Hematopoietic multipotent progenitor cell treated with erythropoietin and hydrocortisone succinate and interleukin-3 and kit ligand, for 6 days (in vitro differentiated cells): ENCODE measurements at regions not wholly inside any gene's neighbourhood (a gene's known extent, or its start where the extent isn't known, plus 50 kb on each side); places are given as distances from the start of the nearest gene placed in this dataset.
"Not testable (repeated sequence)": the region's sequence is repeated elsewhere in the genome, so short reads cannot be mapped to it uniquely, and the experiment has no call there.

ENCODE experiments used
- DNase-seq: peaks from one replicate; pipeline ENCODE4 v3.0.0-alpha.2; 2015

DNA sequence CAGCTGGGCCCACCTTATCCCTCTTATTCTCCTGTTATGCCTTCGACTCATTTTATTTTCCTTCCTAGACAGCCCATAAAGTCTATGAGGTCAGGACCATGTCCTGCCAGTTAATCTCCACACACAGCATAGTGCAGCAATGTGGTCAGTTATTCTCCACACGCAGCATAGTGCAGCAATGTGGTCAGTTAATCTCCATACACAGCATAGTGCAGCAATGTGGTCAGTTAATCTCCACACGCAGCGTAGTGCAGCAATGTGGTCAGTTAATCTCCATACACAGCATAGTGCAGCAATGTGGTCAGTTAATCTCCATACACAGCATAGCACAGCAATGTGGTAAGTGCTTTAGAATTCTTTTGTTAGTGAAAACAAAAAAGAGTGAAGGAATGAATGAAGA is 77.8 kb downstream of the TEX36 start:
- DNase-seq: peak; percentile 47

DNA sequence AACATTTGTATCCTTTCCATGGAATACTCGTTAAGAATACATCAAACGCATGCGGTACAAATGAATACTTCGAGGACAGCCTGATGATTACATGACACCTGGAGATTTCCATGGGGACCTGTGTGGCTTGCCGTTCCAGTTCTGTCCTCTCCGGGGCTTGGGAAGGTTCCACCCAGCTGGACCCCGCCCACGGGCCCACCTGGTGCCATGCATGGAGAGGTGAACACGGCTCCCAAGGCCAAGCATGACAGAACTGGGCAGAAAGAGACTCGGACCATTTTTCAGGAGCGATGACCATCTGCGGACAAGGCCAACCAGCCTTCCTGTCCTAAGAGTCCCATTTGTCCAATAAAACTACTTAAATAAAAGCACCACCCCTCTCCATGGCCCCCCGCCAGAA is 80.1 kb downstream of the TEX36 start:
- no peak for DNase-seq

DNA sequence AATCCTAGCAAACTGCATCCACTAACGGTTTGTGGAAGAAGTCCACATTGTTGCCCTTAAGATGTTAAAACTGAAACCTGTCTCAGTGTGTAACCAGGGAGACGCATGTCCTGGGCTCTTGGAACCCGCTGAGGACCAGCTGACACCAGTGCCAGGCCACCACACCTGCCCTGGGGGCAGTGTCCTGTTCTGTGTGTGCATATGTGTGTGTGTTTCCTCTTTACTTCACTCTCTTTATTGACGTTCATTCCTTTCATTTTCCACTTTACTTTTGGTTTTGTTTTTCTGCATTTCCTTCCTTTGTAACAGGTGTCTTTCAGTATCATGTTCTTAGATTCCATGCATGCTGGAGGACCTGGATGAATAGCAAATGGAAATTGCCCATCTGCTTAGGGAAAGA is 83.8 kb downstream of the TEX36 start:
- DNase-seq: no peak

DNA sequence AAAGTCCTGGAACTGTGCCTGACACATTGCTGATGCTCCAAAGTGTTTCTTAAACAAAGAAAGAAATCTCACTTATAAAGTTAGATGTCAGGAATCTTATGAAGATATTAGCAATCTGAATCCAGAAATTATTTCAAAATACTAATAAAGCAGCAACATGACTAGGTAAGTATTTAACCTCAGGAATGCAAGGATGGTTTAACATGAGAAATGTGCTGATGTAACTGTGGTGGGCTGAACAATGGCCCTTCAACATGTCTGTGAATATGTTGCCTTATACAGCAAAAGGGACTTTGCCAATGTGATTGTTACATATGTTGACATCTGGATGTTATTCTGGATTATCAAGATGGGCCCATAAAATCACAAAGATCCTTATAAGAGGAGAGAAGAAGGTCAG is 87.1 kb downstream of the TEX36 start:
- DNase-seq: no peak

DNA sequence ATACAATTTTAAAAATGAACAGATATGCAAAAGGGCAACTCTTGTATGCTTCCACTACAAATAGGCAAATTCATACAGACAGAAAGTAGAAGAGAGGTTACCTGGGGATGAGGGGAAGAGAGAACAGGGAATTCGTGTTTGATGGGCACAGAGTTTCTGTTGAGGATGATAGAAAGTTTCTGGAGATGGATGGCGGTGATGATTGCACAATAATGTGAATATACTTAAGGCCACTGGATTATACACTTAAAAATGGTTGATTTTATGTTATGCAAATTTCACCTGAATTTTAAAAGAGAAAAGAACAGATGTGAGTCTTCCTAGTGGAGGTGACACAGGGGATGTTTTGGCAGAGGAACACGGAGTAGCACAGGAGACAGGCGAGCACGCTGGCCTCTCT is 89.3 kb downstream of the TEX36 start:
- DNase-seq: no peak

DNA sequence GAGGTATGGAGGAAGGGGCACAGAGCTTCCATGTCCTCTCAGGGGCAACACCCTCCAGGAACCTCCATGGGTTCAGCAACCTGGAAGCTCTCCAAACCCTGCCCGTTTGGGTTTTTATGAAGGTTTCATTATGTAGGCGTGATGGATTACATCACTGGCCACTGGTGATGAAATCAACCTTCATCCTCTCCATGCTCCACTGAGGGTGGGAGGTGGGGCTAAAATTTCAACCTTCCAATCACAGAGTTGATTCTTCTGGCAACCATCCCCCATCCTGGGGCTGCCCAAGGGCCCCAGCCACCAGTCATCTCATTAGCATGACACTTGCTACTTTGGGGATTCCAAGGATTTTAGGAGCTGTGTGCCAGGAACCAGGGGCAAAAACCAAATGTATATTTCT is 90.1 kb downstream of the TEX36 start:
- DNase-seq: no peak

DNA sequence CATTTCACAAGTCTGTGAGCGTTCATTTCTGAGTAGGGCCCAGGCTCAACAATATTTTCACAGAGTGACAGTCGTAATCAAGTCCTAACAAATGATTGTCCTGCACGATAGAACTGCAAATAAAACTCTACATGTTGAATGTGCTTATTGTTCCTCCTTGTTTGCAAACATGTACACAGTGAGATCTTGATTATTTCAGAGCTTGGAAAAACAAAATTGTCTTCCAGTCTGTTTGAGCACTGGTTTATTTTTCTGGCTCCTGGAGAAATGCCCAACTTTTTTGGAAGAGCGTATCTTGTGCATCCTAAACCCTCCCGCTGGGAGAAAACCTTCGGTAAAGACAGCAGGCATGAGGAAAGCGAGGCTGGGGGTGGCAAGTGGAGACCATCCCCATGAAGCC is 91.1 kb downstream of the TEX36 start:
- no peak for DNase-seq

DNA sequence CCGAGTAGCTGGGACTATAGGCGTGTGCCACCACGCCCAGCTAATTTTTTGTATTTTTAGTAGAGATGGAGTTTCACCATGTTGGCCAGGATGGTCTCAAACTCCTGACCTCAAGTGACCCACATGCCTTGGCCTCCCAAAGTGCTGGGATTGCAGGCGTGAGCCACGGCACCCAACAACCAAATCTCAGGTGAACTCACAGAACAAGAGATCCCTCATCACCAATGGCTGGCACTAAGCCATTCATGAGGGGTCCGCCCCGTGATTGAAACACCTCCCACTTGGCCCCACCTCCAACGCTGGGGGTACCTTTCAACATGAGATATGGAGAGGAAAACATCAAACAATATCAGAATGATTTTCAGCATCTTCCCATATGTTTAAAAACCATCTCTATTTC is 94.2 kb downstream of the TEX36 start:
- not testable (repeated sequence) for DNase-seq

DNA sequence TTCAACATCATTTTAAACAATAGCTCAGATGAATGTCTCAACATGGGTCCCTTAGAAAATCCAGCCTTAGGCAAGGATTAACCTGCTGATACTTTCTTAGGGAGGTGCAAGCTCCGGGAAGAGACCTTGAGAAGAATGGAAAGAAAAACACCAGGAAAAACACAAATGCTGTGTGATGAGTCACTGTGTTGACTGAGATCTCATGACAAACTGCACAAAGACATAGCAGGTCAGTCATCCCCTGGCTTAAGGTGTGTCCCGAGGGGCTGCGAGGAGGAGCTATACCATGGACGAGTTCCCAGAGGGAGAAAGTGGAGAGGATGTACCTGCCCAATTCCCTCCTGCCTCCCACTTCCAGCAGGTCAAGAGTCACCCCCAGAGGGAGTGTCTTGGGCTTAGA is 98.0 kb downstream of the TEX36 start:
- DNase-seq: no peak

DNA sequence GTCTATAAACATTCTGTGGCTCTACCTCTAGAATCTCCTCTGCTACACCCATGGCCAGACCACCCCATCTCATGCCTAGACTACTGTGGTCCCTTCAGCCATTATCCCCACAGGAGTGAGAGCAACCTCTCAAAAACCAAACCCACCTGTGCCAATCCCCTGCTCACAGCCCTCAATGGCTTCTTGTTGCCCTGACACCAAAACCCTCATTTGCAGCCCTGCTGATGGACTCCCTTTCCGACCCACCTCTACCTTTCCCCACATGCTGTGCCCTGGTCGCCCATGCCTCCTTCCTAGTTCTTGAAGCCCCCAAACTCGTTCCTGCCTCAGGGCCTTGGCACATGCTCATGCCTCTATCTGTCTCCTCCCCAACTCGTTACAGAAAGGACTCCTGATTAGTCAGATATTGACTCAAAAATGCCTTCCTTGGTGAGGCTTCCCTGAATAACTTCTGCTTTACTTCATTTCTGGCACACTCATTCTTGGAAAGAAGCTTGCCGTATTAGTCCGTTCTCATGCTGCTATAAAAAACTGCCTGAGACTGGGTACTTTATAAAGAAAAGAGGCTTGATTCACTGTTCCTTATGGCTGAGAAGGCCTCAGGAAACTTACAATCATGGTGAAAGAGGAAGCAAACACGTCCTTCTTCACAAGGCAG is 104.2 kb downstream of the TEX36 start:
- no peak for DNase-seq

DNA sequence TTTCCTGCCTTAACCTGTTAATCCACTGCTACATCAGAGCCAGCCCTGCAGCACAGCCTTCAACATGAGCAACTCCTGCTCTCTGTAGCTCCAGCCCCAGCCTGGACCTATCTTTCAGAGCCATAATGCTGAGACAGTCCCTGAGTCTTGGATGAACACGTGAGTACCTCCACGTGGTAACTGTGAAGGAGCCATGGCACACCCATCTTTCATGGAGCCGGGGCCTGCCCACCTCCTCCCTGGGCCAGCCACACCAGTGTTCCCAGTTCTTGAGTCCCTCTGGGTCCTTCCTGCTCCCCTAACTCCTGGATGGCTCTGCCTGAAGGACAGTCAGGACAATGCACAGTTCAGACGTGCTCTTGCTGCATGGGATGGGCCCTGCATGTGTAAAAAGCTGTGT is 107.1 kb downstream of the TEX36 start:
- DNase-seq: no peak

DNA sequence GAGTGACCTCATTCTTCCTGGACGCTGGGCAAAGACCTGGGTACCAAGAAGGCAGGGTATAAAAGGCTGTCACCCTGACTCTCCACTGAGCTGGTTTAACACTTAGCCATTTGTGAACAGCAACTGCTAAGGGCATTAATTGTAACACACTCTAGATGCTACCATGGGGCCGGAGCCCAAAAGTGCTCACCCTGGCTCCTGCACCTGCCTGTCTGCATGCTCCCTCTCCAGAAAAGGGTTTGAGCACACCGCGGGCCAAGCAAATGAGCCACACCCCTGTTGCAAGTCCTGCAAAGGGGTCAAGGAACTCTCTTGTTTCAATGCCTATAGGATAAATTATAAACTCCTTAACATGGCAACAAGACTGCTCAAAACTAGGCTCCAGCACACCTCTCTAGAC is 114.8 kb downstream of the TEX36 start:
- no peak for DNase-seq

DNA sequence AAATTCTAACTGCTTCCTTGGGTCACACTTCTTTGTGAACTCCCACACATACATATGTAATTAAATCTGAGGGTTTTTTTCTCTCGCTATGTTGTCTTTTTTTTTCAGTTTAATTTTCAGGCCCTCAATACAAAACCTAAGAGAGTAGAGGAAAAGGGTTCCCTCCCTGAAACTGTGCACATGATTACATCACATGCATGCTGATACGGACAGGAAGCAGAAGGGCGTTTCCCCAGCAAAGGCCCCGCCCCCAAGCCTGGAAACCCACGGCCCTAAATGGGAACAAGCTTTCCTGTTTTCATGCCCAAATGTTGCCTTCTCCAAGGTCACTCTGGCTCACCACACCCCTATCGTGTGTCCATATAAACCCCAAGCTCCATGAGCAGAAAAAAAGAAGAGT is 115.4 kb downstream of the TEX36 start:
- no peak for DNase-seq

DNA sequence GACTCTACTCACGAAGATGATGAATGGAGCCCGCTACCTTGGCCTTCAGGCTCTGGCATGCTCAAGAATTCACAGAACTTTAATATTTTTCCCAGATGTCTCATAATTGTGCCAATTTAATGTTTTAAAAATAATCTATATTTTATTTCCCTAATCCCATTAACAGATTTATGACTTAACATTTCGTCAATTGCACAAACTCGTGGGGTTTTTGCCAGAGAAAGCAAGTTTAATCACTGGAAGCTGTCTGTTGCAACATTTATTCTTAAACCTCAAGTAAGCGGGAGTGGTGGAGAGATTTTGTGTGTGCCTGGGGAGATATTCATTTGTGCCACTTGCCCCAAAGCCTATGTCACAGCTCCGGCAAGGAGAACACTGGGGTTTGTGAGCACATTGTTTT is 117.9 kb downstream of the TEX36 start:
- DNase-seq: no peak

DNA sequence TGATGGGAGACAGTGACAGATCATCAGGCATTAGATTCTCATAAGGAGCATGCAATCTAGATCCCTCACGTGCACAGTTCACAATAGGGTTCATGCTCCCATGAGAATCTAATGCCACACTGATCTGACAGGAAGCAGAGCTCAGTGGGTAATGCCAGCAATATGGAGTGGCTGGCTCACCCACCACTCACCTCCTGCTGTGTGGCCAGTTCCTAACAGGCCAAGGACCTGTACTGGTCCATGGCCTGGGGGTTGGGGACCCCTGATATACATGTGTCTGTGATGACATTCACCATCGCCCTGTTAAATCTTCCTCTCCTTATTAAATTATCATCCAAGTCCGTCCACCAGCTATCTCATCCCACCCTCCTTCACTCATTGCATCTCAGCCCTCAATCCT is 118.4 kb downstream of the TEX36 start:
- no peak for DNase-seq

DNA sequence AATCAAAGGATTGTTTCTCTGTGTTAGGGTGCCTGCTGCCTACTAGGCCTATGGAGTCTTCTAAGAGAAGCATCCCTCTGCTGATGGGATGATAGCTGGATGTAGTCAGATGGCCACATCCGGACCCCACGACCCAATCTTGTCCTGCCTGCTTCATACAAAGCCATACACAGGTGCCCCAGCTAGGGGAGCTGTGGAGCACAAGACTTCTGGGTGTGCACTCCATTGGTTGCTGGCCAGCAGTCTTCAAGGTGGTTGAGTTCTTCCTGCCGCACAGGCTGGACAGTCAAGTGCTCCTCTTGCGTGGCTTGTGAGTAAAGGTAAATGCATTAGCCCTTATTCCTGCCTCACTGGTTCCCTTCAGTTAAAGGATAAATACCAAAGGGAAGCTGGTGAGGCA is 120.2 kb downstream of the TEX36 start:
- peak; percentile 3 for DNase-seq

DNA sequence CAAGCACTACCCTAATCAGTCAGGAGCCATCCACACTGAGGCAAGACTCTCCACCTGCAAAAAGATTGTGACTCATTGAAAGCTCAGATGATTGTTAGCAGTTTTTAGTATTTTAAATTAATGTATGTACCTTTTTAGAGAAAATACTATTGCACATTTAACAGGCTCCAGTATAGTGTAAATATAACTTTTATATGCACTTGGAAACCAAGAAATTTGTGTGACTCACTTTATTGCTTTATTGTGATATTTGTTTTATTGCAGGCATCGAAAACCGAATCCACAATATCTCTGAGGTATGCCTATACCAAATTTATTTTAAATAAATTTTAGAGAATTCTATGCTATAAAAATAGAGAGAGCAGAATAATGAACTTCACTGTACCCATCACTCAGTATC is 122.0 kb downstream of the TEX36 start:
- DNase-seq: no peak

DNA sequence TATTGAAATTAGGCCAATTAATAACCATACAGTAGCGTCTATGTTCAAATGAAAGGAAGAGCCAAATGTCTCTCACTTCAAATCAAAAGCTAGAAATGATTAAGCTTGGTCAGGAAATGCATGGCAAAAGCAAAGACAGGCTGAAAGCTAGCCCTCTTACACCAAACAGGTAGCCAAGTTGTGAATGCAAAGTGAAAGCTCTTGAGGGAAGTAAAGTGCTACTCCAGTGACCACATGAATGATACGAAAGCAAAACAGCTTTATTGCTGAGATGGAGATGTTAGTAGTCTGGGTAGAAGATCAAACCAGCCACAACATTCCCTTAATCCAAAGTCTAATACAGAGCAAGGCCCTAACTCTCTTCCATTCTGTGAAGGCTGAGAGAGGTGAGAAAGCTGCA is 123.8 kb downstream of the TEX36 start:
- DNase-seq: no peak

DNA sequence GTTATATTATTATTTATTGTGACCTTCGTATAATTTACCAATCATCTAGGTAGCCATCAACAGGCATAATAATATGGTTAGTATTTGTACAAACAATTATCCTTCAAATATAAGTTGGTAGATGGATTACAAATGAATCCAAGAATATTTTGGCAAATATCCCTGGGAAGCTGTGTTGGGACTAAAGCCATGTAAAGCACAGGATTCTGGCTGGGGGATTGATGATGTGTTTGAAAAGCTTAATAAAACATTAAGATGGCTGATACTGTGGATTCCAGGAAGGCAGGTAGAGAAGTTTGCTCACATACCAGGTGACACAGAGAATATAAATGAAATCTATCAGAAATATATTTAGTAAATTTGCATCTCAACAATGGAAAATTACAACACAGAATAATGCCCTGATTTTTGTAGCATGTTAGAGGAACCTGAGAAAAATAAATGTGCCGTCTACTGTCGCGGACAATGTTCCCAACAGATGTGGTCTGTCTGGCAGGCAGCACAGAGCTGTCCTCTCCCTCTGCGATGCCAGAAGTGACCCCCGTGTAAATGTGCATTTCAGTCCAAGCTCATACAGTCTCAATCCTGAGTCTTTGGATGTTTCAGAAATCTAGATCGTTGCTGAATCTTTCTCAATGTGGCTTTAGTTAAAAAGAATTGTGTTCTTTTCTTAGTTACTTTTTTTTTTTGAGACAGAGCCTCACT is 125.0 kb downstream of the TEX36 start:
- DNase-seq: no peak

DNA sequence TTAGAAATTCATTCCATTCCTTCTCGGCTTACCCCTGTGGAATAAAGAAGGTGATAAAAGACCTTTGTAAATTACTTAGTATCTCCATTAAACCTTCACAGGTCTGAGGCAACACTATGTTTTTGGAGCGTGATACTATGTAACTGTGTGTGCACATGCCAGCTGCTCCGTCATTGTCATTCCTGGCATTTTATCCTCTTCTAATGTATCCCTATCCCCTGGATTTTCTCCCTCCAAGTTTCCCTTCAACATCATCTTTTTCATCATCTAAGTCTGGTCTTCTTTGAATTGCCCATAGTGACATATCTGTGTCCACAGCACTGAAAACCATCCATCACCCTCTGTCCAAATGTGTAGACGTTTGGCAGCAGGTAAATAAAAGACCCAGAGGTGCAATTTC is 125.7 kb downstream of the TEX36 start:
- DNase-seq: no peak

DNA sequence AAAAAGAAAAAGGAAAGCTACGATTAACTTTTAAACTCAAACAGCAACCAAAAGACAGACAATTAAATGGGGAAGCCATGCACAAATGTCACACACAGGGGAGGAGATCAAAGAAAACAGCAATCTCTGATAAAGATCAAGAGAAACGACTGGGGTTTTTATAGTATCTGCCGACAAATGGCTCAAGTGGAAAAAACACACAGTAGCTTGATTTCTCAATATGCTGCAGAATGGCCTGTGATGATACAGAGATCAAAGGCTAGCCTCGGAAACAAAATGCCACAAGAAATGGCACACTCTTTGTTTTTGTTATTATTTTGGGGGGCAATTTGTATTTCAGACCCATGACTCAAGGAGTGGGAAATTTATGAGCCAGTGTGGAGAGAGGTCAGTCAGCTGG is 126.1 kb downstream of the TEX36 start:
- DNase-seq: no peak

DNA sequence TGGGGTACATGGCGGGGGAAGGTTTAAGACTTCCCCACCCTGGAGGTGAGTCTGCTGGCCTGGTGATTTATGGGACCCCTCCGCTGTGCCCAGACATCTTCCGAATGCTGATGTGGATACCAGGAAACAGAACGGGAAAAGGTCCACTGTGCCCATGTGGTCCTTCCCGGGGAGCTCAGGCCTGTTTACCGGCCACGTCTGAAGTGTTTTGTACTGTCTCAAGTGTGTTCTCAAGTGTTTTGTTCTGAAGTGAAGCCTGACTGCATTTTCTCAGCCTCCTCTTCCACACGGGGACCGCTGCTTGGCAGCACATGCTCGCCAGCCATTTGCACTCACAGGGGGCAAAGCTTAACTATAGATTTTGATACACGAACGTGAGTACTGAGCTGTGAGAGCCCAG is 127.2 kb downstream of the TEX36 start:
- no peak for DNase-seq

DNA sequence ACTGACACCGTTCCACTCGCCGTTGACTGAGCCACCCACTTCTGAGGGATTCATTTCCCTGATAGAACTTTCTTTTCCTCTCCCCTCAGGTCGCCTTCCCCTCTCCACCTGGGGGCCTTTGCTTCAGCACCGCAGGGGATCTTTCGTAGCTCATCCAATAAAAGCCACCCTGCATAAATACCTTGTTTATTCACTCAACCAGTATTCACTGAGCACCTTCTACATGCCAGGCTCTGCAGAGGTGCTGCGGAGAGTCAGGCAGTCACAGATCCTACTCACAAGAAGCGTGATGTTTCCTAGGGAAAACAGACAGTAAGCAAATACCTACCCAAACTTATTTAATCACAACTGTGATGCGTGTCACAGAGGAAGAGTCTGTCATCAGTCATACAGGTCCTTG is 127.7 kb downstream of the TEX36 start:
- no peak for DNase-seq

DNA sequence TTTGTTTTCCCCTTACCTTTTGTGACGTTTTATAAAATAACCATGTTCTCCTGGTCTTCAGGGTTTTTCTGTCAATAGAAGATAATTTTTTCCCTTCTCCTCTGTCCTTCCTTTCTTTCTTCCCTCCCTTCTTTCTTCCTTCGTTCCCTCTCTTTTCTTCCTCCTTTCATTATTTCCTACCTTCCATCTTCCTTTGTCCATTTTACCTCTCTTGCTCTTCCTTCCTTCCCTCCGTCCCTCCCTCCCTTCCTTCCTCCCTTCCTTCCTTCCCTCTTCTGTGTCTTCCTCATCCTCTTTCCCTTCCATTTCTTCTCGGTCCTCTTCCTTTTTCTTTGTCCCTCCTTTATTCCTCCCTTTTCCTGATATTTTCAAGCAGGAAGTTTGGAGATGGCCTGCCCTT is 128.2 kb downstream of the TEX36 start:
- DNase-seq: no peak

DNA sequence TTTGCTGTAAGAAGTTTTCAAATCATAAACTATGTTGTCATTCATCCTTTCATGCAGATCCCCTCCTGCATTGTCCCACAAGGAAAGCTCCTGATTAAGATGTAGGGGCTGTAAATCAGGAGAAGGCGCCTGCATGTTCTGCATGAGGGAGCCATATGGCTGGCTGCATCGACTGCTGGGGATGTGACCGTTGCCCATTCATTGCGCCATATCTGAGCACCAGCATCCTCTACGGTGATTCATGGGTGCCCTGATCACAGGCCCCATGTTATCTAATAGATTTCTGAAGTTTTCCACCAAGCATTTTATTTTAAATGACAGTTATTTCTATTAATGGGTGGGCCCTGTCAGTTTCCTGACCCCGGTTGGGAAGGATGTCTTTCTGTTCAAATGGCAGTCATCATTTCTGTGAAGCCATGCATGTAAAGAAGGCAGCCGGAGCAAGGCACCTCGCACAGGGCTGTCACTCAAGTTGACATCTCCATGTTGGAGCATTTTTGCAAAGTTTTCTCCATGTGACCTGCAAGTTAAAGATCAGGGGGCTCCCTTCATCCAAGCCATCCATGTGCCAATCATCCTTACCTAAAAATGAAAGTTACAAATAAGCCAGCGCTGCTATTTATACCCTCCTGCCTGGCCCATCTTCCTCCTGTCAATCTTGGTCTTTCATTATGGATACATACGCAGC is 128.8 kb downstream of the TEX36 start:
- no peak for DNase-seq
